Smooth muscle cell (in vitro differentiated cells): ENCODE measurements at regions not wholly inside any gene's neighbourhood (a gene's known extent, or its start where the extent isn't known, plus 50 kb on each side); places are given as distances from the start of the nearest gene placed in this dataset.

ENCODE experiments used
- DNase-seq: peaks from one replicate; lab custom pipeline; 2025; ENCODE audit not compliant: unreplicated experiment; lab: John Stamatoyannopoulos, UW
- H2AFZ ChIP-seq: fragments of 200-600 bp; sonication (generic); 2 replicates; pipeline ENCODE4 v1.6.0; 2016; ENCODE audit warnings: antibody characterized with exemption, low read depth, mild to moderate bottlenecking
- H3F3A ChIP-seq: fragments of 200-600 bp; sonication (generic); 2 replicates; pipeline ENCODE4 v1.6.0; 2017; ENCODE audit warnings: antibody characterized with exemption, low read depth
- H3K27ac ChIP-seq: fragments of 200-600 bp; sonication (generic); 2 replicates; pipeline ENCODE4 v1.5.1; 2016; ENCODE audit warnings: low read depth, mild to moderate bottlenecking
- H3K27me3 ChIP-seq: fragments of 200-600 bp; sonication (generic); 2 replicates; pipeline ENCODE4 v1.6.1; 2016; ENCODE audit warnings: low read depth, mild to moderate bottlenecking
- H3K36me3 ChIP-seq: fragments of 200-600 bp; sonication (generic); 2 replicates; pipeline ENCODE4 v1.5.1; 2016; ENCODE audit warnings: low read depth
- H3K4me1 ChIP-seq: fragments of 200-600 bp; sonication (generic); 2 replicates; pipeline ENCODE4 v1.5.1; 2016; ENCODE audit warnings: low read depth
- H3K4me2 ChIP-seq: fragments of 200-600 bp; sonication (generic); 2 replicates; pipeline ENCODE4 v1.6.0; 2016; ENCODE audit warnings: mild to moderate bottlenecking
- H3K4me3 ChIP-seq: fragments of 200-600 bp; sonication (generic); 2 replicates; pipeline ENCODE4 v1.5.1; 2016; ENCODE audit warnings: mild to moderate bottlenecking
- H3K79me2 ChIP-seq: fragments of 200-600 bp; sonication (generic); 2 replicates; pipeline ENCODE4 v1.6.0; 2016; ENCODE audit warnings: low read depth, mild to moderate bottlenecking
- H3K9ac ChIP-seq: fragments of 200-600 bp; sonication (generic); 2 replicates; pipeline ENCODE4 v1.6.0; 2016; ENCODE audit warnings: low read depth
- H3K9me3 ChIP-seq: fragments of 200-600 bp; sonication (generic); replicated peaks from 2 replicates; pipeline ENCODE4 v1.5.1; 2016; ENCODE audit warnings: low read depth
- H4K20me1 ChIP-seq: fragments of 200-600 bp; sonication (generic); 2 replicates; pipeline ENCODE4 v1.6.0; 2016; ENCODE audit warnings: low read depth
- CTCF ChIP-seq: fragments of 200-600 bp; sonication (generic); IDR thresholded peaks from 2 replicates; pipeline ENCODE4 v1.5.1; 2017; ENCODE audit warnings: borderline replicate concordance, mild to moderate bottlenecking, antibody characterized with exemption; ENCODE audit not compliant: insufficient read depth, poor library complexity, severe bottlenecking
- WGBS: methylation state at CpG from one replicate; pipeline ENCODE4 v1.1.7; 2016; ENCODE audit warnings: low lambda C conversion rate; 5-methylcytosine and 5-hydroxymethylcytosine counted together

- no peaks in the 10 kb centered on the region for H3K79me2 ChIP-seq
- H3K9ac ChIP-seq = no peak overlapping the region
- H3K4me1 ChIP-seq = no peaks in the 10 kb centered on the region
- no peaks in the 10 kb centered on the region for H3F3A ChIP-seq
- H3K36me3 ChIP-seq = no peaks in the 10 kb centered on the region
- H3K27ac ChIP-seq = no peak overlapping the region
- H3K27me3 ChIP-seq = no peaks in the 10 kb centered on the region
- WGBS = 97% methylated on average over 1 of the region's 1 CpG
- H3K4me2 ChIP-seq = no peak overlapping the region
- H2AFZ ChIP-seq = no peak overlapping the region
- no peaks in the 10 kb centered on the region for H4K20me1 ChIP-seq
- DNase-seq = no peak
- H3K9me3 ChIP-seq = no peaks in the 10 kb centered on the region
- TF ChIP-seq CTCF = no peak
- no peak overlapping the region for H3K4me3 ChIP-seq
These were observed 376.3 kb upstream of the PRMT6 start for GRCh38 chr1:106680216-106680615.

- H2AFZ ChIP-seq = no peak overlapping the region
- no peak overlapping the region for H3K27ac ChIP-seq
- no peak overlapping the region for H3K9ac ChIP-seq
- no peak overlapping the region for H3K4me2 ChIP-seq
- H3K4me3 ChIP-seq = no peak overlapping the region
- 63% methylated on average over 4 of the region's 4 CpGs for WGBS
- no peaks in the 10 kb centered on the region for H3K79me2 ChIP-seq
- no peaks in the 10 kb centered on the region for H3K9me3 ChIP-seq
- TF ChIP-seq CTCF = no peak
- H3K36me3 ChIP-seq = no peaks in the 10 kb centered on the region
- DNase-seq = no peak
- no peaks in the 10 kb centered on the region for H4K20me1 ChIP-seq
- H3K4me1 ChIP-seq = no peaks in the 10 kb centered on the region
- H3K27me3 ChIP-seq = no peaks in the 10 kb centered on the region
- H3F3A ChIP-seq = no peaks in the 10 kb centered on the region
These were observed 375.6 kb upstream of the PRMT6 start for GRCh38 chr1:106680776-106681344.

- WGBS = 82% methylated on average over 3 of the region's 3 CpGs
- Histone ChIP-seq H3K4me1 (no peaks in the 10 kb centered on the region), H2AFZ (no peak overlapping the region), H3K27ac (no peak overlapping the region), H4K20me1 (no peaks in the 10 kb centered on the region), H3K4me2 (no peak overlapping the region), H3F3A (no peaks in the 10 kb centered on the region), H3K9ac (no peak overlapping the region), H3K36me3 (no peaks in the 10 kb centered on the region), H3K4me3 (no peak overlapping the region), H3K27me3 (no peaks in the 10 kb centered on the region), H3K79me2 (no peaks in the 10 kb centered on the region), H3K9me3 (no peaks in the 10 kb centered on the region)
- no peak for TF ChIP-seq CTCF
- no peak for DNase-seq
These were observed 374.4 kb upstream of the PRMT6 start for GRCh38 chr1:106681939-106682522.

GRCh38 chr1:106688446-106688845 lies 368.0 kb upstream of the PRMT6 start:
- no peaks in the 10 kb centered on the region for H3F3A ChIP-seq
- no peak overlapping the region for H3K4me3 ChIP-seq
- no peak overlapping the region for H3K4me2 ChIP-seq
- H3K79me2 ChIP-seq = no peaks in the 10 kb centered on the region
- no peak overlapping the region for H2AFZ ChIP-seq
- WGBS = 81% methylated on average over 3 of the region's 3 CpGs
- no peaks in the 10 kb centered on the region for H3K9me3 ChIP-seq
- H4K20me1 ChIP-seq = no peaks in the 10 kb centered on the region
- H3K4me1 ChIP-seq = no peaks in the 10 kb centered on the region
- H3K36me3 ChIP-seq = no peaks in the 10 kb centered on the region
- no peaks in the 10 kb centered on the region for H3K27me3 ChIP-seq
- no peak overlapping the region for H3K27ac ChIP-seq
- no peak overlapping the region for H3K9ac ChIP-seq
- no peak for DNase-seq
- TF ChIP-seq CTCF = no peak
